AG04450 (cell line): ENCODE measurements at regions not wholly inside any gene's neighbourhood (a gene's known extent, or its start where the extent isn't known, plus 50 kb on each side); places are given as distances from the start of the nearest gene placed in this dataset.

Source experiments
- CTCF ChIA-PET: fragments of 300-600, 350-600 bp; formaldehyde crosslinking; extraction: SDS; loops from one replicate; lab custom pipeline; 2022; ENCODE audit warnings: antibody characterized with exemption, inconsistent platforms; lab: Charles Lee
- POLR2A ChIA-PET: fragments of 350-600 bp; formaldehyde crosslinking; extraction: SDS; loops from one replicate; lab custom pipeline; 2021; ENCODE audit warnings: antibody characterized with exemption, inconsistent platforms; lab: Yijun Ruan, JAX
- DNase-seq: peaks from one replicate; pipeline ENCODE4 v3.0.0-alpha.2; 2011; ENCODE audit warnings: low read depth, low spot score
- H3K27ac ChIP-seq: one replicate; pipeline ENCODE4 v1.5.1; 2012; ENCODE audit warnings: low read depth, low read length, control low read depth
- H3K27me3 ChIP-seq: one replicate; pipeline ENCODE4 v1.6.0; 2012; ENCODE audit warnings: low read length; ENCODE audit not compliant: control insufficient read depth, insufficient read depth
- H3K4me3 ChIP-seq: 2 replicates; pipeline ENCODE4 v1.5.1; 2011; ENCODE audit warnings: mild to moderate bottlenecking, low read depth, low read length, control low read depth
- H3K9me3 ChIP-seq: 2 replicates; pipeline ENCODE4 v1.5.1; 2012; ENCODE audit warnings: low read length; ENCODE audit not compliant: control insufficient read depth, insufficient read depth
- TF ChIP-seq, protein P1 (sequence below): IDR thresholded peaks from 2 replicates; pipeline ENCODE4 v1.5.1; 2011; ENCODE audit warnings: low read depth, low read length, control low read depth, inconsistent platforms

DNA sequence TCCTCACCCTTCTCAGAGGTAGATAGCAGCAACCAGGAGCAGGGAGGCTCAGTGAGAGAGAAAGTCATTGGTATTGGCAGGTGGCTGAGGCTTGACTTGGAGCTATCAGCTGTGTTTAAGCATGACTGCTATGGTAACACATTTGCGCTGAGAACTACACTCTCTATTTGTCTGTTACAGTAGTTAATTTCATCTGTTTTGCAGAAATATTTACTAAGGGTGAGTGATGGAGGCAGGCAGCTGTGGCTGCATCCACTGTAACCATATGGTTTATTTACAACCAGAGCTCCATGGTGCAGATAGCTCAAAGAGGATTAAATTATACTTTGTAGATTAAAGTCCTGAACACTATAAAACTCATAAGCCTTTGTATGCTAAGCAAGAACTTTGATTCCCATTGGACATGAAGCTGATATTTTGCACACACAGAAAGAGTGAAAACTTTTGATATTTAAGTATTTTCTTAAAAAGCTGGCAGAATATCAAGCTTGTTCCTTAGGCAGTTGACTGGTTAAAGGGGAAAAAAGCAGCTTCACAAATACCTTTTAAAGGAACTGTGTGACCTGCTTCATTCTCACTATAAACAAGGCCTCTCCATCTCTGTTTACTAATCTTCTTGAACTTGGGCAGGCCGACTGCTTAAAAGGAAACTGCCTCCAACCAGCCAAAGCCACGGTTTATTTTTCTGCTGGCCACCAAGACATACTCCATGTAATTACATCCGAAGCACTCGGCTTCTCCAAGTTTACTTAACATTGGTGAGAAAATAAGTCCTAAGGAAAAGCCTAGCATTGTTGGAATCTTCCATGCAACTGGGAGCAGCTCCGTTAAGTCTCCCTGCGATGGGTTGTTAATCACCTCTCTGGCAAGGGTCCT lies 299.8 kb upstream of the ZFHX3 start:
- no peak overlapping the region for H3K27ac ChIP-seq
- no peaks in the 10 kb centered on the region for H3K9me3 ChIP-seq
- POLR2A ChIA-PET = no interaction called here
- H3K27me3 ChIP-seq = no peaks in the 10 kb centered on the region
- CTCF ChIA-PET = no interaction called here
- DNase-seq = no peak
- H3K4me3 ChIP-seq = no peak overlapping the region
- TF ChIP-seq, protein P1, sequence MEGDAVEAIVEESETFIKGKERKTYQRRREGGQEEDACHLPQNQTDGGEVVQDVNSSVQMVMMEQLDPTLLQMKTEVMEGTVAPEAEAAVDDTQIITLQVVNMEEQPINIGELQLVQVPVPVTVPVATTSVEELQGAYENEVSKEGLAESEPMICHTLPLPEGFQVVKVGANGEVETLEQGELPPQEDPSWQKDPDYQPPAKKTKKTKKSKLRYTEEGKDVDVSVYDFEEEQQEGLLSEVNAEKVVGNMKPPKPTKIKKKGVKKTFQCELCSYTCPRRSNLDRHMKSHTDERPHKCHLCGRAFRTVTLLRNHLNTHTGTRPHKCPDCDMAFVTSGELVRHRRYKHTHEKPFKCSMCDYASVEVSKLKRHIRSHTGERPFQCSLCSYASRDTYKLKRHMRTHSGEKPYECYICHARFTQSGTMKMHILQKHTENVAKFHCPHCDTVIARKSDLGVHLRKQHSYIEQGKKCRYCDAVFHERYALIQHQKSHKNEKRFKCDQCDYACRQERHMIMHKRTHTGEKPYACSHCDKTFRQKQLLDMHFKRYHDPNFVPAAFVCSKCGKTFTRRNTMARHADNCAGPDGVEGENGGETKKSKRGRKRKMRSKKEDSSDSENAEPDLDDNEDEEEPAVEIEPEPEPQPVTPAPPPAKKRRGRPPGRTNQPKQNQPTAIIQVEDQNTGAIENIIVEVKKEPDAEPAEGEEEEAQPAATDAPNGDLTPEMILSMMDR = no peak

DNA sequence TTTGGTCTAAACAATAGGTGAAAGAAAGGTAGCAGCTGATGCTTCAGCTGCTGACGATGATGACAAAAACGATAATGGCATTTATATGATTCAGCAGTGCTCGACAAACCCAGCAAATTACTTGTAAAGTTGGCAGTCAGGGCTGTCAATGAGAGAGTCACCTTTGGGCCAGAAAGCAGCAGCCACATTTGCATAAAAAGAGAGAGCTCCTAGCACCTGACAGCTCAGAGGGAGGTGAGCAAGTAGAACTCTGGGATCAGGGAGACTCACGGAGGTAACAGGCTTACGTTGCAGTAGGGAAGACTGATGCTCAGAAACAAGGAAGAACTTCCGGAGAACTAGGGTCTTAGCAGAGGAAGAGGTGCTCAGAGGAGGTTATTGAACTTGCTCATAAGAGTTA lies 291.9 kb upstream of the ZFHX3 start:
- DNase-seq = no peak
- H3K27ac ChIP-seq = no peak overlapping the region
- CTCF ChIA-PET = no interaction called here

DNA sequence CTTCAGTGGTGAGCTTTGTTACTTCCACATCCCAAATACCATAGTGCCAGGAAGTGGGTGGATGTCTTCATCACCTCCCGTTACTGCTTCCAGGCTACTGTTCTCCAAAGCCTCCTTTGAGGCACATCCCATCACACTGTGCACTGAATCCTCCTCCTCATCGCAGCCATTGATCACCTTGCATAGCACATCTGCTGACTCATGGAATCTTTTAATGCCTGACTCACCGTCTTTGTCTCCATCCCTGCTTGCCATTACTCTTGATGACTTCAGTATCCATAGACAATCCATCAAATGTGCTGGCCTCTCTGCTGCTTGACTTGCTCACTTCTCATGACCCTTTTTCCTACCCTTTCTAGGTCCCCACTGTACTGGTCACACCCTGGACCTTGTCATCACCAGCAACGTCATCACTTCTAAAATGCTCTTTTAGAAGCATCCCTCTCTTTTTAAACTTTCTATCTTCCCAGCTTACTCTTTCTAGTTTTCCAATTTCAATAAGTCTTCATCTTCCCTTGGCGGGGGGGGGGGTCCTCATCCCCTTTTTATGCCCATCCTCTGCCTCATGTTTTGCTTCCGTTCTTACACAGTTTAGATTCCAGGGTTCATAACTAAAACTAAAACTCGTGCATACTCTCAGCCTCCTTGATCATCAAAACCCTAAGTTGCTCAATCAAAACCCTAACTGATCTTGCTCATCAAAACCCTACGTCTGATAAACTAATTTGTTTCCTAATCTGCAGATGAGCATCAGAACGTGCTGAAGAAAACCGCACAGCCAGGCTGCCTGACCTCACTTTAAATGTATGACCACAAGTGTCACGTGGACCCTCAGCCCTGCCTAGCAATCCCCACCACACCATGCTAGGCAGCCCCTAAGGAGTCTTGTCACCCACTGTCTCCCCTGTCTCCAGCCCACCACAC lies 289.7 kb upstream of the ZFHX3 start:
- Histone ChIP-seq H3K4me3 (no peak overlapping the region), H3K27me3 (no peaks in the 10 kb centered on the region), H3K27ac (no peak overlapping the region), H3K9me3 (no peaks in the 10 kb centered on the region)
- TF ChIP-seq, protein P1 = no peak
- ChIA-PET CTCF (no interaction called here), POLR2A (no interaction called here)
- no peak for DNase-seq

More for the DNA sequence above, 291.9 kb upstream of the ZFHX3 start:
- H3K9me3 ChIP-seq = no peaks in the 10 kb centered on the region
- H3K4me3 ChIP-seq = no peak overlapping the region
- no peaks in the 10 kb centered on the region for H3K27me3 ChIP-seq
- POLR2A ChIA-PET = no interaction called here
- TF ChIP-seq, protein P1 = no peak

DNA sequence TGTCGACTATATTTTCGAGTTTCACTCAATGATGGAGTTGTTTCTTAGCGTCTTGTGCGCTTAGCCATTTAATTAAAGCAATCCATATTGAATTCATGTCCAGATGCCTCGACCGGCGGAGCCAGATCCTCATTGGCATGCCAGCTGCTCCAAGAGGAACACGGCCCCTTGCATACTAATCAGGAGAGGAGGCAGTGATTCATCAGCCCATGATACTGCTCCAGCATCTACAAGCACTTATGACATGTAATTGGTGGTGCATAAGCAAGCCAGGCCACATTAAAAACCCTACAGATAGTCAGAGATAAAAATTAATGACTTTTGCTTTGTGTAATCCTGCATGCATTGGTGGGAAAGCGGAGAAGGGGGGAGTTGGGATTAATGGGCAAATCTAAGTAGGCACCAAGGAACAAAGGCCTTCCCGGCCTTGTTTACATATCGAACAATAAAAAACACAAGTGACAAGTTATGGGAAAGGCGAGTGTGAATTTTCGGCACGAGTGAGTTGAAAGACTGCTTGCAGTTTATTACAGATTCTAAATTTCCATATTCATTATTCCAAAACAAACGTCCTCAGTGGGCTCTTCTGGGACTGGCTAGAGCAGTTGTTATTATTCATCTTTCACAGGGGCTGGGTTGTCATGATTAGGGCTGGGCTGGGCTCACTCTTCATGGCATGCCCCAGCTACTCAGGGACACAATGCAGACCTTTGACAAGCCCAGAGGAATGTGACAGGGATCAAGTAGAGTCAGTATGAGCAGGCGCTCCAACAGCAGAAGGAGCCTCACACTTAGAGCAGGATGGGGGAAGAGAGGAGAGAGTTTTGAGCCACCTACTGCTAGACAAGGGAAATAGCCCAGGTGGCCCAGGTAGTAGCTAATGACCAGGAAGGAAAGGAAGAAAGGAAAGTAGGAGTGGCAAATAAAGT lies 281.7 kb upstream of the ZFHX3 start:
- no peak for DNase-seq
- Histone ChIP-seq H3K9me3 (no peaks in the 10 kb centered on the region), H3K27ac (no peak overlapping the region), H3K27me3 (no peaks in the 10 kb centered on the region), H3K4me3 (no peak overlapping the region)
- ChIA-PET CTCF (no interaction called here), POLR2A (no interaction called here)
- TF ChIP-seq, protein P1 = no peak
